HepG2 (cell line): ENCODE measurements at regions not wholly inside any gene's neighbourhood (a gene's known extent, or its start where the extent isn't known, plus 50 kb on each side); places are given as distances from the start of the nearest gene placed in this dataset.

ENCODE experiments used
- ATF2 ChIP-seq: sonication (generic); formaldehyde crosslinking; IDR thresholded peaks from 2 replicates; pipeline ENCODE4 v1.4.0; 2020; ENCODE audit warnings: missing genetic modification reagents
- CEBPB ChIP-seq: IDR thresholded peaks from 2 replicates; pipeline ENCODE4 v1.6.1; 2011; ENCODE audit warnings: low read depth, low read length, improper control_type of control experiment, borderline replicate concordance
- KDM5A ChIP-seq: fragments of 200-600 bp; sonication (generic); IDR thresholded peaks from 2 replicates; pipeline ENCODE4 v1.7.0; 2018; ENCODE audit warnings: antibody characterized with exemption, mild to moderate bottlenecking, low read length, borderline replicate concordance
- KDM5B ChIP-seq: sonication (generic); formaldehyde crosslinking; IDR thresholded peaks from 2 replicates; pipeline ENCODE4 v1.4.0; 2020; ENCODE audit warnings: missing genetic modification reagents, mild to moderate bottlenecking, borderline replicate concordance
- NR3C1 ChIP-seq: sonication (generic); formaldehyde crosslinking; IDR thresholded peaks from 2 replicates; pipeline ENCODE4 v1.4.0; 2020; ENCODE audit warnings: missing genetic modification reagents
- TAF1 ChIP-seq: sonication (generic); formaldehyde crosslinking; IDR thresholded peaks from 2 replicates; pipeline ENCODE4 v1.4.0; 2020; ENCODE audit warnings: missing genetic modification reagents
- ZFAT ChIP-seq: sonication (generic); formaldehyde crosslinking; conservative IDR thresholded peaks from 2 replicates; pipeline ENCODE4 v1.8.1; 2023; ENCODE audit warnings: missing genetic modification reagents, inconsistent platforms
- ZNF704 ChIP-seq: sonication (generic); formaldehyde crosslinking; IDR thresholded peaks from 2 replicates; pipeline ENCODE4 v1.8.1; 2023; ENCODE audit warnings: mild to moderate bottlenecking, inconsistent platforms, moderate library complexity, missing genetic modification reagents, borderline replicate concordance
- TF ChIP-seq, protein P1 (sequence below): sonication (generic); formaldehyde crosslinking; IDR thresholded peaks from 2 replicates; pipeline ENCODE4 v1.5.0; 2020; ENCODE audit warnings: mild to moderate bottlenecking, missing genetic modification reagents, moderate library complexity
- TF ChIP-seq, protein P2 (sequence below): sonication (generic); formaldehyde crosslinking; IDR thresholded peaks from 2 replicates; pipeline ENCODE4 v1.4.0; 2020; ENCODE audit warnings: missing genetic modification reagents, mild to moderate bottlenecking, borderline replicate concordance

- TF ChIP-seq CEBPB (no peak), KDM5A (no peak), TAF1 (CRISPR knock-in tag) (no peak), NR3C1 (CRISPR knock-in tag) (no peak), KDM5B (CRISPR knock-in tag) (no peak), ATF2 (CRISPR knock-in tag) (no peak), ZFAT (CRISPR knock-in tag) (no peak), ZNF704 (CRISPR knock-in tag) (no peak)
- TF ChIP-seq, protein P1, sequence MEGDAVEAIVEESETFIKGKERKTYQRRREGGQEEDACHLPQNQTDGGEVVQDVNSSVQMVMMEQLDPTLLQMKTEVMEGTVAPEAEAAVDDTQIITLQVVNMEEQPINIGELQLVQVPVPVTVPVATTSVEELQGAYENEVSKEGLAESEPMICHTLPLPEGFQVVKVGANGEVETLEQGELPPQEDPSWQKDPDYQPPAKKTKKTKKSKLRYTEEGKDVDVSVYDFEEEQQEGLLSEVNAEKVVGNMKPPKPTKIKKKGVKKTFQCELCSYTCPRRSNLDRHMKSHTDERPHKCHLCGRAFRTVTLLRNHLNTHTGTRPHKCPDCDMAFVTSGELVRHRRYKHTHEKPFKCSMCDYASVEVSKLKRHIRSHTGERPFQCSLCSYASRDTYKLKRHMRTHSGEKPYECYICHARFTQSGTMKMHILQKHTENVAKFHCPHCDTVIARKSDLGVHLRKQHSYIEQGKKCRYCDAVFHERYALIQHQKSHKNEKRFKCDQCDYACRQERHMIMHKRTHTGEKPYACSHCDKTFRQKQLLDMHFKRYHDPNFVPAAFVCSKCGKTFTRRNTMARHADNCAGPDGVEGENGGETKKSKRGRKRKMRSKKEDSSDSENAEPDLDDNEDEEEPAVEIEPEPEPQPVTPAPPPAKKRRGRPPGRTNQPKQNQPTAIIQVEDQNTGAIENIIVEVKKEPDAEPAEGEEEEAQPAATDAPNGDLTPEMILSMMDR (CRISPR knock-in tag), result no peak
- TF ChIP-seq, protein P2, sequence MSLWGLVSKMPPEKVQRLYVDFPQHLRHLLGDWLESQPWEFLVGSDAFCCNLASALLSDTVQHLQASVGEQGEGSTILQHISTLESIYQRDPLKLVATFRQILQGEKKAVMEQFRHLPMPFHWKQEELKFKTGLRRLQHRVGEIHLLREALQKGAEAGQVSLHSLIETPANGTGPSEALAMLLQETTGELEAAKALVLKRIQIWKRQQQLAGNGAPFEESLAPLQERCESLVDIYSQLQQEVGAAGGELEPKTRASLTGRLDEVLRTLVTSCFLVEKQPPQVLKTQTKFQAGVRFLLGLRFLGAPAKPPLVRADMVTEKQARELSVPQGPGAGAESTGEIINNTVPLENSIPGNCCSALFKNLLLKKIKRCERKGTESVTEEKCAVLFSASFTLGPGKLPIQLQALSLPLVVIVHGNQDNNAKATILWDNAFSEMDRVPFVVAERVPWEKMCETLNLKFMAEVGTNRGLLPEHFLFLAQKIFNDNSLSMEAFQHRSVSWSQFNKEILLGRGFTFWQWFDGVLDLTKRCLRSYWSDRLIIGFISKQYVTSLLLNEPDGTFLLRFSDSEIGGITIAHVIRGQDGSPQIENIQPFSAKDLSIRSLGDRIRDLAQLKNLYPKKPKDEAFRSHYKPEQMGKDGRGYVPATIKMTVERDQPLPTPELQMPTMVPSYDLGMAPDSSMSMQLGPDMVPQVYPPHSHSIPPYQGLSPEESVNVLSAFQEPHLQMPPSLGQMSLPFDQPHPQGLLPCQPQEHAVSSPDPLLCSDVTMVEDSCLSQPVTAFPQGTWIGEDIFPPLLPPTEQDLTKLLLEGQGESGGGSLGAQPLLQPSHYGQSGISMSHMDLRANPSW, result no peak
These were observed 116.2 kb downstream of the OLIG3 start for GRCh38 chr6:137378090-137378369.
